ENCODE measurements at regions not wholly inside any gene's neighbourhood (a gene's known extent, or its start where the extent isn't known, plus 50 kb on each side); places are given as distances from the start of the nearest gene placed in this dataset.
"Not testable (repeated sequence)": the region's sequence is repeated elsewhere in the genome, so short reads cannot be mapped to it uniquely, and the experiment has no call there.

DNA sequence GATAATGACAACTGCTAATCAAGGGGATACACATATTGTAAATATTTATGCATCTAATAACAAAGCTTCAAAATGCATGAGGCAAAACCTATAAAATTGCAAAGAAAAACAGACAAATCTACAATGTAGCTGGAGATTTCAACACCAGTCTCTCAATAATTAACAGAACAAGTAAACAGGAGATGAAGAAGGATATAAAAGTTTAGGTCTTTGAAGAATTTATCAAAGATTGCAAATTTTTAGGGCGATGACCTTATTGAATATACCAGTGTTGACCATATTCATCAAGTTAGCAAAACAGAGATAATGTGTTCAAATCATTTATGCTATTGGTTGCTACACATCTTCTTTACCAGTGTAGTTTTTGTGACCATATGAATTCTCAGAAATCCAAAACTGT lies 237.8 kb upstream of the SGK1 start:
- no peak for DNase-seq (ENCODE audit: low read depth)

- no peak for DNase-seq (ENCODE audit: low read depth)
These were observed 236.0 kb upstream of the SGK1 start for GRCh38 chr6:134553936-134554335.

- no peak for DNase-seq (ENCODE audit: low read depth)
These were observed 233.5 kb upstream of the SGK1 start for GRCh38 chr6:134551245-134551960.

DNA sequence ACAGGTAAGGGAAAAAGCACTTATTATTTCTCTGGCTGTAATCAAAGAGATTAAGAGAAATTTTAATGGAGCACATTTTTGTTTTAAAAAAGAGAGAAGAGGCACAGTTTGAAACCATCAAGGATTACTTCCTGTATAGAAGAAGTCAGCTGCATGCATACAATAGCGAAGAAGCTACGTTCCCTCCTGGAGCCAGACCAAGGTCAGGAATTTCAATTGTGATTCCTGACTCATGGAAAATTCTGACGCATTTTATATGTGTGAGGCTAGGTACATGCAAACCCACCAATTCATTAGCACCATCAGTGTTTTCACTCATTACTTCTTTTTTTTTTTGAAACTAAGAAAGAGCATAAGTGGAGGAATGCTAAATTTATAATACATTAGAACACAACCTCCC lies 232.7 kb upstream of the SGK1 start:
- DNase-seq (ENCODE audit: low read depth) = no peak

DNA sequence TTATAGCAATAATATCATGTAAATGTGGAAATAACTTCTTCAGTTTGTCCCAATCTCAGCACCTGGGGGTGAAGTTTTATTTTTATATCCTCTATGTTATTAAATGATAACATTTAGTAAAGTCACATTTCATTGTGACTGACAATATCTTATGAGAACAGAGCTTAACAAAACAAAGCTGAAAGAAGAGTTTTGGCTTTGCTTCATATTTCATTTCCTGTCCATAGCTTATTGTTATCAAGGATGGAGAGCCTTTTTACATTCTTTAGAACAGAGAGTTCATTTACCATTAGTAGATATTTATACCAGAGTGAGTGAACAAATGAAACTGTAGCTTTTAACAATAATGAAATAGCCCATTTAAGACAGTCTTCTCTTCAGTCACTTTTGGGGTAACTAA lies 231.9 kb upstream of the SGK1 start:
- no peak for DNase-seq (ENCODE audit: low read depth)

- no peak for DNase-seq (ENCODE audit: low read depth)
These were observed 229.2 kb upstream of the SGK1 start for GRCh38 chr6:134546962-134547645.

DNA sequence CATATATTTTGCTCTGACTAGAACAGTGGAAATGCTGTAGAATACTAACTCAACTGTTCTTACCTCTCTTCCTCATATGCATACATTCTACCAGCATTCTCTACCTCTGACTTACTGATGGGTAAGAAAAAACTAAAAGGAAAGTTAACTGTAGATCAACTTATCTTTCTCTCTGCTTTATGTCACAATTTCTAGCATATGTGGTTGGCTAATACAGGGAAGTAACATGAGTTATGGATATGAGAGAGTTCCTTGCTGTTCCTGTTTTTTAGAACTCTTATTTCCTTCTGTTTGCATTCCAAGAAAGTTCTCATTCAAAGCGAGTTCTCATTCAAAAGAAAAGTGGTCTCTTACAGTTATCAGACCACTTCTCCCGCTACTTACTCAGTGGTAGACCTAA lies 226.8 kb upstream of the SGK1 start:
- no peak for DNase-seq (ENCODE audit: low read depth)

DNA sequence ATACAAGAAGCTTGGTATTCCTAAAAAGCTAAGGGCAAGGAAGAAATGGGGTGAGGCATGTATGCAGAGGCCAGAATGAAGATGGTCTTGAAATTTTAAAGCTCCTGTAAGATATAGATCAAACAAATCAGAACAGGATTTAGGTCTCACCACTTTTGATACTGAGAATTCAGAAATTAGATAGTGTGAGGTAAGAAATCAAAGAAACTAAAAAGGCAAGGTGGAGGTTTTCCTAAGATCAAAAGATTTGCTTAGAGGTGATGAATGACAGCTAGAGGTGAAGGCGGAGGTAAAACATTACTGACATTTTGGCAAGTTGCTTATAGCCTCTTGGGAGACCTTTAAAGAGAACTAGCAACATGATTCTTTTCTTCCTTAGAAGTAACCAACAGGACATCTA lies 225.2 kb upstream of the SGK1 start:
- no peak for DNase-seq (ENCODE audit: low read depth)

DNA sequence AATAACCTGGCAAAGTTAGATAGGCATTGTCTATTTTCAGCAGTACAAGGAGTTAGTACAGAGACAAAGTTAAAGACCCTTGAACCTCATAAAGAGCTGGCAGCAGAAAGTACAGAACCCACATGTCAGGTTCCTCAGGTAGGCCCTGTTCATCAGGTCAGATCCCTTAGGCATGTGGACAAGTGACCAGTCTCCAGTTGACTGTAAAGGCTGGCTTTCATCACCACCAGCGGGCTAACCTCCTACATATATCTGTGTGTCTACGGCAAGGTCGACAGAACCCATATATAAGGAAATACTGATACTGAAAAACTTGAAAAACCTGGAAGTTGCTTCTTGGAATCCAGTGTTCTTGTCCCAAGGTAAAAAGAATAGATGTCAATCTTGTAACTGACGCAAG lies 223.1 kb upstream of the SGK1 start:
- DNase-seq (ENCODE audit: low read depth) = no peak

GRCh38 chr6:134539865-134540323 lies 222.0 kb upstream of the SGK1 start:
- no peak for DNase-seq (ENCODE audit: low read depth)

- DNase-seq (ENCODE audit: low read depth) = not testable (repeated sequence)
These were observed 219.9 kb upstream of the SGK1 start for GRCh38 chr6:134537765-134538164.

DNA sequence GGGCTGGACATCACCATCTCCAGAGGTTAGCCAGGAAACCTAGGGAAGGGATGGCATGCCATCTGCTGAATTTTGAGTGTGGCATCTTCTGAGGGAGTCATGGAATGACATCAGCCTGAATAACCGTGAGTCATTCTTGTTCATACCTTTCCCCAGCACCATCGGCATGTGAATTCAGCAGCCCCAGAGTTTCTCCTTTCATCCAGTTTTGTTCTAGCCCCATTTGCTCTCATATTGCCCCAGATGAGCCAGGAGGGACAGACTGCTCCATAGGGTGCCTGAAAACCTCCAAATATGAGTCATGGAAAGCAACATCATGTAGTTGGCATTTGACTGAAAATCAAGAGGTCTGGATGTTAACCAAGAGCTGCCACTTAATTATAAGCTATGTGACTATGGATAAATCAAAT lies 219.2 kb upstream of the SGK1 start:
- no peak for DNase-seq (ENCODE audit: low read depth)

- no peak for DNase-seq (ENCODE audit: low read depth)
These were observed 217.9 kb upstream of the SGK1 start for GRCh38 chr6:134535831-134536230.

DNA sequence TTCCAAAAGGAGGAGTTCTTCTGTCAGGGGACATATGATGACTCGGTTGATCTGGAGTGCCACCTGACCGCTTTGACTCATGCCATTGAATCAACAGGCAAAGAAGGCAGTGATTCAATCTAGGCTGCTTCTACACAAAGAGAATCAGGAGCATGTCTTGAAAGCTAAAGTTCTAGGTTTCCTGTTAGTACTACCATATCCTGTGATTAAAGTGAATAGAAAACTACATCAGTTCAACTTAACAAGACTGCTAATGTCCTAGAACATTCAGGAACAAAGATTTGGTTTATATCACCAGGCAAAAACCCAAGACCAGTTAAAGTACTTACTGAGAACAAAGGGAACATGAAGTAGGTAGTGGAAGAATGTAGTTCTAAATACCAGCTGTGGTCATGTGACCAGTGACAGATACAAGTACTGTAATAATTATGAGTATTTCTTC lies 216.8 kb upstream of the SGK1 start:
- no peak for DNase-seq (ENCODE audit: low read depth)

- DNase-seq (ENCODE audit: low read depth) = no peak
These were observed 216.1 kb upstream of the SGK1 start for GRCh38 chr6:134533991-134534390.

GRCh38 chr6:134532694-134533624 lies 215.0 kb upstream of the SGK1 start:
- no peak for DNase-seq (ENCODE audit: low read depth)

DNA sequence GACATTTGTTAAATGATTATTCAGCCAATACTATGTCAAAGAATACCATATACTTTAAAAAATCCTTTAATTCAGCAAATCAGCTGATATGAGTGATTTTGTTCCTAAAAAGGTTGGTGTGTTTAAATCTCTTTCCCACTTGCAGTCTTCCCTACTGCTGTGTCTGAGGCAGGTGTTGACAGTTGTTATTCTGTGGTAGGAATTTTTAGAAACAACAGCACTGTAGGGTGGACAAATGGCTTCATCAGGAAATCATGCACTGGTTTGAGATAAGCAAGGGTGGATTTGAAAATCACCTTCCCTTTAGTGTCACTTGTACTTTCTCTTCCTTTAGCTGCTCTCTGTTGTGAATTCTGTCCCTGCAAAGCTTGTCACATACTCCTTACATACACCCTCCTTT lies 213.7 kb upstream of the SGK1 start:
- DNase-seq (ENCODE audit: low read depth) = no peak

GRCh38 chr6:134531188-134531551 lies 213.3 kb upstream of the SGK1 start:
- DNase-seq (ENCODE audit: low read depth) = no peak

DNA sequence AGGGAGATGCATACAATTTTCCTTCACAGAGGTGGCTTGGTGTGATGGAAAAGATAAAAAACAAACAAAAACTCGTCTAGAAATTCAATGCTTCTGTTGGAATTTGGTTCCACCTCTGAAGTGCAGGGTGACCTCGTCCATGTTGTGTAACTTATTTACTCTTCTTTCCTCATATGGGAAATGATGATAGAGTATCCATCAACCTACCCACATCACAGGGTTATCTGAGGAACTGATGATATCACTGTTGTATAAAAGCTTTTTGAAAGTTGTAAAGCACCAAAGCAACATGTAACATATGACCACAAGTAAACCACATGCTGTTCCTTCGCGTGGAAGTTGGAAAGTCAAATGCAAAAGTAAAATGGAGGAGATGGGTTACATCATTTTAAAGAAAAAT lies 212.0 kb upstream of the SGK1 start:
- DNase-seq (ENCODE audit: low read depth) = no peak

DNA sequence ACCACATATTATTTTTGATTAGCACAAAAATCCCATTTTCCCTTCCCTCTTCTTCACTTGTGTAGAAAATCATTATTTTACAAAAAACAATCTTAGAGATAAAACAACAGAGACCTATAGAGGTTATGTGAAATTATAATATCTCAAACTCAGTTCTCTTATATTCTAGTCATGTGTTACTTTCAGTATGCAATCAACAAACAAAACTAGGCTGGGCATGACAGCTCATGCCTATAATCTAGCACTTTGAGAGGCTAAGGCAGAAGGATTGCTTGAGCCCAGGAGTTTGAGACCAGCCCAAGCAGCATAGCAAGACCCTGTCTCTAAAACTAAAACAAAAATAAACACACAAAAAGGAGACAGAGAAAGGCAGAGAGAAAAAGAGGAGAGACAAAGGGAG lies 211.4 kb upstream of the SGK1 start:
- DNase-seq (ENCODE audit: low read depth) = no peak

DNA sequence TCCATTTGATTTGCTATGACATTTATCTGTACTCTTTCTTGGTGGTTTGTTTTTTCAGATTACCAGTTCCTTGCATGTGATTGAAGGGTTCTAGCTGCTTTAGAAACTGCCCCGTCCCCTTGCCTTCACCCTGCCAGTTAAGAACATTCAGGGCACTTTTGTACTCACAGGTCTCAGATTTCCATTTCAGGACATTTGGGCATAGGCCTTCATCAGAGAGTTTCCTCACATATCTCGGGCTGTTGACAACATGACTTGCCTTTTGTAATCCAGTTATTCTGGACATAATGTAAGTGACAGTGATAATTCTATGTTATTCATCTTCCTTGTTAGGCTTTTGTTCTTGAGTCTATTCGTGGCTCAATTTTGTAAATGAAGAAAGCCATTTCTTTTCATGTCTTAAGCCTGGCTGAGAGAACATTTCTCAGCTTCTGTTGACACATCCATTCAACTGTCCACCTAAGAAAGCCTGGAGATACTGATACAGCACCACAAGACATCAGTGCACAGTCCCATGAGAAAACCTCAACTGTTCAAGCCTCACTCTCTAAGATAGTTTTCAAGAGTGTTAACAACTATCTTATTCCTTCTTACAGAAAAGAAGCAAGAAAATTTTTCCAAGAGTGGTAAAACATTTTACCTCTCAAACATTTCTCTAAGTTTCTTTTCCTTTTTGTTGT lies 209.3 kb upstream of the SGK1 start:
- DNase-seq (ENCODE audit: low read depth) = no peak

DNA sequence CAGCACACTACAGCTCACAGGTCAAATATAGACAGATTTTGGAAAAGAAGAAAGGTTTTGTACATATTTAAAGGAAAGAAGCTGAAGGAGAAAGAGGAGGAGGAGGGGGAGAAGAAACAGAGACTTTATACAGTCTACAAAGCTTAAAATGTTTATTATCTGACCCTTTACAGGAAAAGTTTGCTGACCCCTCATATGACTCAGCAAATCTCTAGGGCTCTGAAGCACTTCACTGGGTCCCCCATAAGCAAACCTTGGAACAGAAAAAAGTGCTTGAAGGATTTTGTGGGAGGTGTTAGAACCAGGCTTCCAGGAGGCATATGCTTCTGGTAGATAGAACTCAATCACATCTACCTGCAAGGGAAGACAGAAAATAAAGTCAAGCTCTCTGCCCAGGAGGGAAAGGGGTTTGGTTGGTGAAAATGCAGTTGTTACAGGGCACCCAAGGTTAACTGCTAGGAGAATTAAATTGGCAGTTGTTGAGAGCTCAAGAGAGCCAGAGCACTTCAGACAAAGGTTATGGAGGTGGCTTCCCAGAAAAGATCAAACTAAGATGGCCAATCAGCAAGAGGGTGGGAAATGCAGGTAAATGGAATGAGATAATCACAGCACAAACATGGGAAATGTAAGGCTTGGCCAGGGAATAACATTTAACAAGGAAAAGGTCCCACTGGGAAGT lies 207.4 kb upstream of the SGK1 start:
- no peak for DNase-seq (ENCODE audit: low read depth)

Measured in stimulated activated CD8-positive, alpha-beta memory T cell treated with anti-CD3 and anti-CD28 coated beads, Interleukin-12 subunit alpha, Interleukin-12 subunit beta, amount 100 ng/mL, for 1 hour (primary cell).